ENCODE measurements at regions not wholly inside any gene's neighbourhood (a gene's known extent, or its start where the extent isn't known, plus 50 kb on each side); places are given as distances from the start of the nearest gene placed in this dataset.

- Histone ChIP-seq H3K4me1 (peaks cover 0 to 11% (median 0%) of the 10 kb centered on the region in 4 donors), H3K4me3 (no peak overlapping the region), H3K27ac (no peak overlapping the region), H3K36me3 (no peaks in the 10 kb centered on the region), H3K9me3 (no peaks in the 10 kb centered on the region), H3K27me3 (no peaks in the 10 kb centered on the region)
- TF ChIP-seq POLR2A (IDR thresholded peaks at IDR 0.05) (no peak), EP300 (IDR thresholded peaks at IDR 0.05) (no peak), CTCF (IDR thresholded peaks at IDR 0.05) (no peak)
- DNase-seq (ENCODE audit: low spot score in 2 of 2): no peak
Measured at GRCh38 chr7:47092336-47092735, 489.6 kb downstream of the TNS3 start.

- Histone ChIP-seq H3K36me3 (no peaks in the 10 kb centered on the region), H3K4me3 (no peak overlapping the region), H3K4me1 (peaks cover 0 to 11% (median 0%) of the 10 kb centered on the region in 4 donors), H3K27me3 (no peaks in the 10 kb centered on the region), H3K9me3 (no peaks in the 10 kb centered on the region), H3K27ac (no peak overlapping the region)
- 64 to 74% methylated on average over 3 of the region's 3 CpGs for WGBS, 2 donors
- DNase-seq (ENCODE audit: low spot score in 2 of 2): no peak
- TF ChIP-seq POLR2A (IDR thresholded peaks at IDR 0.05): no peak
- no peak for TF ChIP-seq EP300 (IDR thresholded peaks at IDR 0.05)
- no peak for TF ChIP-seq CTCF (IDR thresholded peaks at IDR 0.05)
Measured at GRCh38 chr7:47091141-47091540, 490.8 kb downstream of the TNS3 start.

GRCh38 chr7:47089461-47089860 lies 492.4 kb downstream of the TNS3 start:
- Histone ChIP-seq H3K36me3 (no peaks in the 10 kb centered on the region), H3K27me3 (no peaks in the 10 kb centered on the region), H3K4me3 (no peak overlapping the region), H3K4me1 (peaks cover 0 to 11% (median 0%) of the 10 kb centered on the region in 4 donors), H3K9me3 (no peaks in the 10 kb centered on the region), H3K27ac (no peak overlapping the region)
- TF ChIP-seq EP300 (IDR thresholded peaks at IDR 0.05) (no peak), CTCF (IDR thresholded peaks at IDR 0.05) (no peak), POLR2A (IDR thresholded peaks at IDR 0.05) (no peak)
- WGBS, 2 donors: 78 to 80% methylated on average over 6 of the region's 6 CpGs
- DNase-seq (ENCODE audit: low spot score in 2 of 2): no peak

GRCh38 chr7:47089068-47089417 lies 492.9 kb downstream of the TNS3 start:
- Histone ChIP-seq H3K9me3 (no peaks in the 10 kb centered on the region), H3K27me3 (no peaks in the 10 kb centered on the region), H3K36me3 (no peaks in the 10 kb centered on the region), H3K27ac (no peak overlapping the region), H3K4me1 (peaks cover 0 to 11% (median 0%) of the 10 kb centered on the region in 4 donors), H3K4me3 (no peak overlapping the region)
- no peak for DNase-seq (ENCODE audit: low spot score in 2 of 2)
- 39 to 47% methylated on average over 1 of the region's 1 CpG for WGBS, 2 donors
- TF ChIP-seq POLR2A (IDR thresholded peaks at IDR 0.05) (no peak), CTCF (IDR thresholded peaks at IDR 0.05) (peak in 1 of 5 experiments; percentile 5), EP300 (IDR thresholded peaks at IDR 0.05) (no peak)

- 36 to 40% methylated on average over 14 of the region's 14 CpGs for WGBS, 2 donors
- no peak overlapping the region for H3K27ac ChIP-seq
Measured at GRCh38 chr7:47088329-47089067, 493.4 kb downstream of the TNS3 start.

More at GRCh38 chr7:47088329-47089067, 493.4 kb downstream of the TNS3 start:
- DNase-seq (ENCODE audit: low spot score in 2 of 2): peak; percentile 29 to 62
- Histone ChIP-seq H3K4me3 (no peak overlapping the region), H3K4me1 (peaks cover 0 to 11% (median 0%) of the 10 kb centered on the region in 4 donors), H3K9me3 (no peaks in the 10 kb centered on the region), H3K36me3 (no peaks in the 10 kb centered on the region), H3K27me3 (no peaks in the 10 kb centered on the region)
- no peak for TF ChIP-seq POLR2A (IDR thresholded peaks at IDR 0.05)
- TF ChIP-seq CTCF (IDR thresholded peaks at IDR 0.05): peak; percentile 78 to 87 (median 84)
- peak in 1 of 2 donors; percentile 13 for TF ChIP-seq EP300 (IDR thresholded peaks at IDR 0.05)
